Panc1 (cell line): ENCODE measurements at regions not wholly inside any gene's neighbourhood (a gene's known extent, or its start where the extent isn't known, plus 50 kb on each side); places are given as distances from the start of the nearest gene placed in this dataset.

Experiments
- ATAC-seq: fragments of 200-7000 bp; cut with Tn5 transposase; 2 replicates; pipeline ENCODE4 v1.9.1; 2020; ENCODE audit warnings: mild to moderate bottlenecking, moderate library complexity
- BruUV-seq: library from RNA; stranded (reverse); fragments of 400-500 nt; replicated peaks from 2 replicates; lab custom pipeline; 2021; lab: Mats Ljungman, UMichigan
- CTCF ChIA-PET: fragments of 300-600 bp; sonication (Branson Sonifier 250); formaldehyde crosslinking; loops from one replicate; lab custom pipeline; 2022; ENCODE audit warnings: antibody characterized with exemption; lab: Charles Lee
- POLR2A ChIA-PET: fragments of 300-600 bp; sonication (Branson Sonifier 250); formaldehyde crosslinking; loops from one replicate; lab custom pipeline; 2022; ENCODE audit warnings: antibody characterized with exemption; lab: Charles Lee
- DNase-seq: peaks from one replicate; pipeline ENCODE4 v3.0.0-alpha.2; 2010; ENCODE audit warnings: low read depth, low spot score
- H3K27ac ChIP-seq: 2 replicates; pipeline ENCODE4 v1.5.1; 2011; ENCODE audit warnings: mild to moderate bottlenecking, low read length, inconsistent platforms
- H3K27me3 ChIP-seq: fragments of 200-500 bp; sonication (Bioruptor generic); 2 replicates; pipeline ENCODE4 v1.6.0; 2014; ENCODE audit warnings: low read length, inconsistent platforms; ENCODE audit not compliant: control insufficient read depth, insufficient read depth
- H3K36me3 ChIP-seq: fragments of 200-500 bp; sonication (Bioruptor generic); 2 replicates; pipeline ENCODE4 v1.5.1; 2014; ENCODE audit warnings: inconsistent platforms, mild to moderate bottlenecking, low read length, moderate library complexity; ENCODE audit not compliant: control insufficient read depth, insufficient read depth
- H3K4me1 ChIP-seq: 2 replicates; pipeline ENCODE4 v1.5.1; 2011; ENCODE audit warnings: inconsistent platforms, mild to moderate bottlenecking, low read length, moderate library complexity; ENCODE audit not compliant: control insufficient read depth, insufficient read depth
- H3K4me3 ChIP-seq, 2 experiments: 2 replicates each; pipeline ENCODE4 v1.5.1; 2011 to 2012; ENCODE audit warnings: low read depth in 2 of 2, low read length in 2 of 2, mild to moderate bottlenecking in 2 of 2, inconsistent platforms in 1 of 2, moderate library complexity in 1 of 2
- H3K9me3 ChIP-seq: fragments of 200-500 bp; sonication (Bioruptor generic); 2 replicates; pipeline ENCODE4 v1.5.1; 2014; ENCODE audit warnings: low read depth, mild to moderate bottlenecking, inconsistent platforms, low read length, moderate library complexity; ENCODE audit not compliant: control insufficient read depth, insufficient read depth
- POLR2AphosphoS5 ChIP-seq: IDR thresholded peaks from 2 replicates; pipeline ENCODE4 v1.6.1; 2012; ENCODE audit warnings: mild to moderate bottlenecking, low read depth, low read length, moderate library complexity
- SIN3A ChIP-seq: IDR thresholded peaks from 2 replicates; pipeline ENCODE4 v1.6.1; 2012; ENCODE audit warnings: low read depth, mild to moderate bottlenecking, low read length, moderate library complexity, borderline replicate concordance; ENCODE audit not compliant: insufficient read depth
- TCF7L2 ChIP-seq: IDR thresholded peaks from 2 replicates; pipeline ENCODE4 v1.6.1; 2011; ENCODE audit warnings: mild to moderate bottlenecking, low read depth, low read length, inconsistent platforms
- in situ Hi-C: cut with HindIII; loops from 2 replicates; pipeline ENCODE4 v1.10.0; 2016; ENCODE audit warnings: low sequenced_read_pairs, low pct_unique_long_range_greater_than_20kb
- intact Hi-C: fragments of 100-400 bp; cut with micrococcal nuclease; formaldehyde crosslinking; loops from one replicate; pipeline ENCODE4 v1.10.0; 2022; ENCODE audit not compliant: unreplicated experiment
- TF ChIP-seq, protein P1 (sequence below), 2 experiments: IDR thresholded peaks; 2 replicates each; pipeline ENCODE4 v1.6.1; 2011 to 2012; ENCODE audit warnings: low read depth in 2 of 2, control low read depth in 1 of 2, low read length in 1 of 2, mild to moderate bottlenecking in 1 of 2, moderate library complexity in 1 of 2; ENCODE audit not compliant: insufficient read depth in 1 of 2
- TF ChIP-seq, protein P2 (sequence below): fragments of 450-650 bp; IDR thresholded peaks from 2 replicates; pipeline ENCODE4 v1.5.1; 2017; ENCODE audit warnings: mild to moderate bottlenecking

- Histone ChIP-seq H3K27me3 (peaks cover 14% of the 10 kb centered on the region), H3K27ac (no peak overlapping the region), H3K9me3 (no peaks in the 10 kb centered on the region), H3K4me1 (peaks cover 7% of the 10 kb centered on the region; the same call in 1 of the 2 replicates), H3K4me3 (no peak overlapping the region), H3K36me3 (no peaks in the 10 kb centered on the region)
- ChIA-PET CTCF (no interaction called here), POLR2A (no interaction called here)
- TF ChIP-seq, protein P1, sequence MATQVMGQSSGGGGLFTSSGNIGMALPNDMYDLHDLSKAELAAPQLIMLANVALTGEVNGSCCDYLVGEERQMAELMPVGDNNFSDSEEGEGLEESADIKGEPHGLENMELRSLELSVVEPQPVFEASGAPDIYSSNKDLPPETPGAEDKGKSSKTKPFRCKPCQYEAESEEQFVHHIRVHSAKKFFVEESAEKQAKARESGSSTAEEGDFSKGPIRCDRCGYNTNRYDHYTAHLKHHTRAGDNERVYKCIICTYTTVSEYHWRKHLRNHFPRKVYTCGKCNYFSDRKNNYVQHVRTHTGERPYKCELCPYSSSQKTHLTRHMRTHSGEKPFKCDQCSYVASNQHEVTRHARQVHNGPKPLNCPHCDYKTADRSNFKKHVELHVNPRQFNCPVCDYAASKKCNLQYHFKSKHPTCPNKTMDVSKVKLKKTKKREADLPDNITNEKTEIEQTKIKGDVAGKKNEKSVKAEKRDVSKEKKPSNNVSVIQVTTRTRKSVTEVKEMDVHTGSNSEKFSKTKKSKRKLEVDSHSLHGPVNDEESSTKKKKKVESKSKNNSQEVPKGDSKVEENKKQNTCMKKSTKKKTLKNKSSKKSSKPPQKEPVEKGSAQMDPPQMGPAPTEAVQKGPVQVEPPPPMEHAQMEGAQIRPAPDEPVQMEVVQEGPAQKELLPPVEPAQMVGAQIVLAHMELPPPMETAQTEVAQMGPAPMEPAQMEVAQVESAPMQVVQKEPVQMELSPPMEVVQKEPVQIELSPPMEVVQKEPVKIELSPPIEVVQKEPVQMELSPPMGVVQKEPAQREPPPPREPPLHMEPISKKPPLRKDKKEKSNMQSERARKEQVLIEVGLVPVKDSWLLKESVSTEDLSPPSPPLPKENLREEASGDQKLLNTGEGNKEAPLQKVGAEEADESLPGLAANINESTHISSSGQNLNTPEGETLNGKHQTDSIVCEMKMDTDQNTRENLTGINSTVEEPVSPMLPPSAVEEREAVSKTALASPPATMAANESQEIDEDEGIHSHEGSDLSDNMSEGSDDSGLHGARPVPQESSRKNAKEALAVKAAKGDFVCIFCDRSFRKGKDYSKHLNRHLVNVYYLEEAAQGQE (IDR thresholded peaks at IDR 0.05; ENCODE audit: insufficient read depth in 1 of 2, low read depth in 2 of 2, low read length in 1 of 2): no peak
- in situ Hi-C loops: no loop called here
- DNase-seq (no peak), ATAC-seq (no peak)
- intact Hi-C loops: no loop called here
- BruUV-seq: no TSS peak
These were observed 148.2 kb downstream of the NECTIN1 start for GRCh38 chr11:119580751-119581150.

GRCh38 chr11:119580081-119580480, 148.9 kb downstream of the NECTIN1 start:
- no TSS peak for BruUV-seq
- CTCF ChIA-PET: no interaction called here

More at GRCh38 chr11:119580081-119580480, 148.9 kb downstream of the NECTIN1 start:
- peaks cover 4% of the 10 kb centered on the region; the same call in 1 of the 2 replicates for H3K4me1 ChIP-seq
- POLR2A ChIA-PET: no interaction called here
- DNase-seq (no peak), ATAC-seq (no peak)
- no peak overlapping the region for H3K4me3 ChIP-seq
- H3K9me3 ChIP-seq: no peaks in the 10 kb centered on the region
- no peak overlapping the region for H3K27ac ChIP-seq
- in situ Hi-C loops (no loop called here), intact Hi-C loops (no loop called here)
- H3K36me3 ChIP-seq: no peaks in the 10 kb centered on the region
- H3K27me3 ChIP-seq: peaks cover 14% of the 10 kb centered on the region
- TF ChIP-seq, protein P2, sequence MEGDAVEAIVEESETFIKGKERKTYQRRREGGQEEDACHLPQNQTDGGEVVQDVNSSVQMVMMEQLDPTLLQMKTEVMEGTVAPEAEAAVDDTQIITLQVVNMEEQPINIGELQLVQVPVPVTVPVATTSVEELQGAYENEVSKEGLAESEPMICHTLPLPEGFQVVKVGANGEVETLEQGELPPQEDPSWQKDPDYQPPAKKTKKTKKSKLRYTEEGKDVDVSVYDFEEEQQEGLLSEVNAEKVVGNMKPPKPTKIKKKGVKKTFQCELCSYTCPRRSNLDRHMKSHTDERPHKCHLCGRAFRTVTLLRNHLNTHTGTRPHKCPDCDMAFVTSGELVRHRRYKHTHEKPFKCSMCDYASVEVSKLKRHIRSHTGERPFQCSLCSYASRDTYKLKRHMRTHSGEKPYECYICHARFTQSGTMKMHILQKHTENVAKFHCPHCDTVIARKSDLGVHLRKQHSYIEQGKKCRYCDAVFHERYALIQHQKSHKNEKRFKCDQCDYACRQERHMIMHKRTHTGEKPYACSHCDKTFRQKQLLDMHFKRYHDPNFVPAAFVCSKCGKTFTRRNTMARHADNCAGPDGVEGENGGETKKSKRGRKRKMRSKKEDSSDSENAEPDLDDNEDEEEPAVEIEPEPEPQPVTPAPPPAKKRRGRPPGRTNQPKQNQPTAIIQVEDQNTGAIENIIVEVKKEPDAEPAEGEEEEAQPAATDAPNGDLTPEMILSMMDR: no peak
- no peak for TF ChIP-seq TCF7L2
- TF ChIP-seq, protein P1 (IDR thresholded peaks at IDR 0.05; ENCODE audit: insufficient read depth in 1 of 2, low read depth in 2 of 2, low read length in 1 of 2): no peak
- no peak for TF ChIP-seq POLR2AphosphoS5
- no peak for TF ChIP-seq SIN3A
